ENCODE measurements at regions not wholly inside any gene's neighbourhood (a gene's known extent, or its start where the extent isn't known, plus 50 kb on each side); places are given as distances from the start of the nearest gene placed in this dataset.
A peak's percentile ranks its signal among the peaks of the same experiment; 100 is the strongest.
"Not testable (repeated sequence)": the region's sequence is repeated elsewhere in the genome, so short reads cannot be mapped to it uniquely, and the experiment has no call there.

DNA sequence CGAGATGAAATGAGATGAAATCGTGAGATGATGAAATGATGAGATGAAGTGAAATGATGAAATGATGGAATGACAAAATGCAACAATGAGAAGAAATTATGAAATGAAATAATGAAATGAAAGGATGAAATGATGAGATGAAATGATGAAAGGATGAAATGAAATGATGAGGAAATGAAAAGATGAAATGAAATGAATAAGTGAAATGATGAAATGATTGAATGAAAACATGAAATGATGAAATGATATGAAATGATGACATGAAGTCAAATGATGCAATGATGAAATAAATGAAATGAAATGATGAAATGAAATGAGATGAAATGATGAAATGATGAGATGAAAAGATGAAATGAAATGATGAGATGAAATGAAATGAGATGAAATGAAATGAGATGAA is 467.7 kb downstream of the FAM72C start:
- POLR2A ChIA-PET; H3F3A ChIP-seq (replicated peaks; ENCODE audit: insufficient read depth); H3K4me3 ChIP-seq (ENCODE audit: low read depth in 2 of 2, low read length in 1 of 2); H3K4me2 ChIP-seq; H3K27me3 ChIP-seq (ENCODE audit: insufficient read depth); H2AFZ ChIP-seq (ENCODE audit: low read depth); H3K27ac ChIP-seq (ENCODE audit: low read depth in 2 of 2, low read length in 1 of 2); H4K20me1 ChIP-seq (ENCODE audit: insufficient read depth); H3K4me1 ChIP-seq (ENCODE audit: control insufficient read depth in 1 of 2, insufficient read depth in 2 of 2, low read depth in 1 of 2, low read length in 1 of 2); H3K9me3 ChIP-seq; DNase-seq; H3K79me2 ChIP-seq (ENCODE audit: insufficient read depth); H3K9me2 ChIP-seq; H3K9ac ChIP-seq; H3K36me3 ChIP-seq (replicated peaks in 1 of 2; ENCODE audit: control insufficient read depth in 1 of 2, insufficient read depth in 2 of 2, low read length in 1 of 2); CTCF ChIA-PET: not testable (repeated sequence)
- WGBS (ENCODE audit: low lambda C conversion rate) = no CpG with 5 or more reads among the region's 2 CpGs

DNA sequence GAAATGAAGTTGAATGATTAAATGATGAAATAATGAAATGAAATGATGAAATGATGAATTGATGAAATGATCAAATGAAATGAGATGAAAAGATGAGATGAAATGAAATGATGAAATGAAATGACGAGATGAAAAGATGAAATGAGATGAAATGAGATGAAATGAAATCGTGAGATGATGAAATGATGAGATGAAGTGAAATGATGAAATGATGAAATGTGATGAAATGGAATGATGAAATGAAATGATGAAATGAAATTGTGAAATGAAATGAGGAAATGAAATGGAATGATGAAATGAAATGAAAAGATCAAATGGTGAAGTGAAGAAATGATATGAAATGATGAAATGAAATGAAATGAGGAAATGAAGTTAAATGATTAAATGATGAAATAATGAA is 468.7 kb downstream of the FAM72C start:
- DNase-seq; H3K4me3 ChIP-seq (ENCODE audit: low read depth in 2 of 2, low read length in 1 of 2); H3K79me2 ChIP-seq (ENCODE audit: insufficient read depth); H3K4me1 ChIP-seq (ENCODE audit: control insufficient read depth in 1 of 2, insufficient read depth in 2 of 2, low read depth in 1 of 2, low read length in 1 of 2); H4K20me1 ChIP-seq (ENCODE audit: insufficient read depth); H3K27me3 ChIP-seq (ENCODE audit: insufficient read depth); H3K36me3 ChIP-seq (replicated peaks in 1 of 2; ENCODE audit: control insufficient read depth in 1 of 2, insufficient read depth in 2 of 2, low read length in 1 of 2); H3K9ac ChIP-seq; H3K27ac ChIP-seq (ENCODE audit: low read depth in 2 of 2, low read length in 1 of 2); POLR2A ChIA-PET; H3F3A ChIP-seq (replicated peaks; ENCODE audit: insufficient read depth); CTCF ChIA-PET; H3K9me2 ChIP-seq; H2AFZ ChIP-seq (ENCODE audit: low read depth); H3K4me2 ChIP-seq; H3K9me3 ChIP-seq: not testable (repeated sequence)
- WGBS (ENCODE audit: low lambda C conversion rate) = 34% methylated on average over 2 of the region's 2 CpGs

DNA sequence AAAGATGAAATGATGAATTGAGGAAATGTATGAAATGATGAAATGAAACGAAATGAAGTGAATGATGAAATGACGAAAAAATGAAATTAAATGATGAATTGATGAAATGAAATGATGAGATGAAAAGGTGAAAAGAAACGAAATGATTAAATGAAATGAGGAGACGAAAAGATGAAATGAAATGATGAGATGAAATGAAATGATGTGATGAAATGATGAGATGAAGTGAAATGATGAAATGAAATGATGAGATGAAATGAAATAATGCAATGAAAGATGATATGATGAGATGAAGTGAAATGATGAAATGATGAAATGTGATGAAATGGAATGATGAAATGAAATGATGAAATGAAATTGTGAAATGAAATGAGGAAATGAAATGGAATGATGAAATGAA is 469.7 kb downstream of the FAM72C start:
- CTCF ChIA-PET; H3K79me2 ChIP-seq (ENCODE audit: insufficient read depth); POLR2A ChIA-PET; H3K9ac ChIP-seq; H3K4me3 ChIP-seq (ENCODE audit: low read depth in 2 of 2, low read length in 1 of 2); H3K27me3 ChIP-seq (ENCODE audit: insufficient read depth); H3K9me3 ChIP-seq; H3K4me2 ChIP-seq; H3F3A ChIP-seq (replicated peaks; ENCODE audit: insufficient read depth); H3K27ac ChIP-seq (ENCODE audit: low read depth in 2 of 2, low read length in 1 of 2); H4K20me1 ChIP-seq (ENCODE audit: insufficient read depth); H3K36me3 ChIP-seq (replicated peaks in 1 of 2; ENCODE audit: control insufficient read depth in 1 of 2, insufficient read depth in 2 of 2, low read length in 1 of 2); H3K4me1 ChIP-seq (ENCODE audit: control insufficient read depth in 1 of 2, insufficient read depth in 2 of 2, low read depth in 1 of 2, low read length in 1 of 2); H3K9me2 ChIP-seq; DNase-seq; H2AFZ ChIP-seq (ENCODE audit: low read depth): not testable (repeated sequence)
- 11% methylated on average over 4 of the region's 4 CpGs for WGBS (ENCODE audit: low lambda C conversion rate)

DNA sequence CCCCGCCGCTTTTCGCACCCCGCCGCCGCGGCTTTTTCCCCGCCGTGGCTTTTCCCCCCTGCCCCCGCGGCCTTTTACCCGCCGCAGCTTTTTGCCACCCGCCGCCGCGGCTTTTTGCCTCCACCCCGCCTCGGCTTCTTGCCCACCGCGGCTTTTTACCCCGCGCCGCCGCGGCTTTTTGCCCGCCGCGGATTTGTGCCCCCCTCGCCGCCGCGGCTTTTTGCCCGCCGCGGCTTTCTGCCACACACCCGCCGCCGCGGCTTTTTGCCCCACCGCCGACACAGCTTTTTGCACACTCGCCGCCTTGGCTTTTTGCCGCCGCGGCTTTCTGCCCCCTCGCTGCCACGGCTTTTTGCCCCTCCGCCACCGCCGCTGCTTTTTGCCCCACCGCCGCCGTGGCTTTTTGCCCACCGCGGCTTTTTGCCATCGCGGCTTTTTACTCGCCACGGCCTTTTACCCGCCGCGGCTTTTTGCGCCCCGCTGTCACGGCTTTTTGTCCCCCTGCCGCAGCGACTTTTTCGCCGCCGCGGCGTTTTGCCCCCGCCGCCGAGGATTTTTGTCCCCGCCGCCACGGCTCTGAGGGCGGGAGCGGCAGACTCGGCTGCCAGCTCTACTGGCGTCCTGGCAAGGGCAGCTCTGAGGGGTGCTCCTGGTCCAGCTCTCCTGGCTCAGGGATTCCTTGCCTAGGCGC is 473.6 kb downstream of the FAM72C start:
- H3K36me3 ChIP-seq (replicated peaks in 1 of 2; ENCODE audit: control insufficient read depth in 1 of 2, insufficient read depth in 2 of 2, low read length in 1 of 2); H3K27ac ChIP-seq (ENCODE audit: low read depth in 2 of 2, low read length in 1 of 2); H3K9ac ChIP-seq; H3K9me2 ChIP-seq; H3K79me2 ChIP-seq (ENCODE audit: insufficient read depth); H3K27me3 ChIP-seq (ENCODE audit: insufficient read depth); H4K20me1 ChIP-seq (ENCODE audit: insufficient read depth); DNase-seq; H3F3A ChIP-seq (replicated peaks; ENCODE audit: insufficient read depth); POLR2A ChIA-PET; H3K4me1 ChIP-seq (ENCODE audit: control insufficient read depth in 1 of 2, insufficient read depth in 2 of 2, low read depth in 1 of 2, low read length in 1 of 2); CTCF ChIA-PET; H2AFZ ChIP-seq (ENCODE audit: low read depth); H3K9me3 ChIP-seq: not testable (repeated sequence)
- peak; percentile 97 for TF ChIP-seq EZH2phosphoT487 (IDR thresholded peaks at IDR 0.05; ENCODE audit: borderline replicate concordance, low read depth)
- Histone ChIP-seq H3K4me3 (ENCODE audit: low read depth in 2 of 2, low read length in 1 of 2) (peak overlapping the region; percentile 16 to 22; a peak in 1 of 4 replicates), H3K4me2 (peak overlapping the region; percentile 47; the same call in 1 of the 2 replicates)
- 1% methylated on average over 42 of the region's 85 CpGs for WGBS (ENCODE audit: low lambda C conversion rate)
